GM18870 (cell line): ENCODE measurements at regions not wholly inside any gene's neighbourhood (a gene's known extent, or its start where the extent isn't known, plus 50 kb on each side); places are given as distances from the start of the nearest gene placed in this dataset.
"Not testable (repeated sequence)": the region's sequence is repeated elsewhere in the genome, so short reads cannot be mapped to it uniquely, and the experiment has no call there.

Experiments used
- ATAC-seq: cut with Tn5 transposase; IDR thresholded peaks from one replicate; pipeline ENCODE4 v1.9.1; 2021; ENCODE audit warnings: moderate library complexity; ENCODE audit not compliant: unreplicated experiment

- ATAC-seq: no peak
These were observed 76.1 kb upstream of the PDSS1 start for GRCh38 chr10:26621243-26621888.

- no peak for ATAC-seq
These were observed 75.4 kb upstream of the PDSS1 start for GRCh38 chr10:26621889-26622711.

GRCh38 chr10:26622891-26623290, 74.6 kb upstream of the PDSS1 start:
- ATAC-seq: no peak

GRCh38 chr10:26624006-26624405, 73.5 kb upstream of the PDSS1 start:
- ATAC-seq: no peak

- no peak for ATAC-seq
These were observed 71.4 kb upstream of the PDSS1 start for GRCh38 chr10:26626066-26626465.

- no peak for ATAC-seq
These were observed 70.2 kb upstream of the PDSS1 start for GRCh38 chr10:26627324-26627723.

GRCh38 chr10:26628395-26628794, 69.1 kb upstream of the PDSS1 start:
- ATAC-seq: peak; percentile 68

- not testable (repeated sequence) for ATAC-seq
These were observed 65.3 kb upstream of the PDSS1 start for GRCh38 chr10:26632171-26632570.

GRCh38 chr10:26634111-26634510, 63.4 kb upstream of the PDSS1 start:
- ATAC-seq: not testable (repeated sequence)

GRCh38 chr10:26637521-26638275, 59.8 kb upstream of the PDSS1 start:
- no peak for ATAC-seq

- no peak for ATAC-seq
These were observed 57.1 kb upstream of the PDSS1 start for GRCh38 chr10:26640391-26640790.

- no peak for ATAC-seq
These were observed 54.4 kb upstream of the PDSS1 start for GRCh38 chr10:26642896-26643653.

GRCh38 chr10:26647602-26648244, 49.8 kb upstream of the PDSS1 start:
- ATAC-seq: no peak
